Activated CD4-positive, alpha-beta T cell treated with anti-CD3 and anti-CD28 coated beads, Interleukin-2, amount 10 ng/mL, durations not matched to agents 7 days and 5 days (primary cell): ENCODE measurements at regions not wholly inside any gene's neighbourhood (a gene's known extent, or its start where the extent isn't known, plus 50 kb on each side); places are given as distances from the start of the nearest gene placed in this dataset.
"Not testable (repeated sequence)": the region's sequence is repeated elsewhere in the genome, so short reads cannot be mapped to it uniquely, and the experiment has no call there.

Experiments
- CTCF ChIA-PET: fragments of 350-600 bp; sonication (Branson Sonifier 250); formaldehyde crosslinking; loops from one replicate; lab custom pipeline; 2021; ENCODE audit warnings: antibody characterized with exemption; lab: Charles Lee
- POLR2A ChIA-PET: fragments of 350-600 bp; sonication (Branson Sonifier 250); formaldehyde crosslinking; loops from one replicate; lab custom pipeline; 2021; ENCODE audit warnings: antibody characterized with exemption; lab: Charles Lee
- DNase-seq: peaks from one replicate; pipeline ENCODE4 v3.0.0-alpha.2; 2020
- H3K27ac Mint-ChIP-seq: one replicate; pipeline ENCODE4 v1.8.0; 2021; ENCODE audit warnings: mild to moderate bottlenecking, moderate library complexity, mixed read lengths
- H3K27me3 Mint-ChIP-seq: one replicate; pipeline ENCODE4 v1.8.0; 2021; ENCODE audit warnings: mixed read lengths
- H3K36me3 Mint-ChIP-seq: one replicate; pipeline ENCODE4 v1.8.0; 2021; ENCODE audit warnings: low read depth, mixed read lengths
- H3K4me1 Mint-ChIP-seq: one replicate; pipeline ENCODE4 v1.8.0; 2021; ENCODE audit warnings: mixed read lengths
- H3K4me3 Mint-ChIP-seq: one replicate; pipeline ENCODE4 v1.8.0; 2021; ENCODE audit warnings: mild to moderate bottlenecking, moderate library complexity, mixed read lengths
- H3K9me3 Mint-ChIP-seq: one replicate; pipeline ENCODE4 v1.8.0; 2021; ENCODE audit warnings: mixed read lengths

DNA sequence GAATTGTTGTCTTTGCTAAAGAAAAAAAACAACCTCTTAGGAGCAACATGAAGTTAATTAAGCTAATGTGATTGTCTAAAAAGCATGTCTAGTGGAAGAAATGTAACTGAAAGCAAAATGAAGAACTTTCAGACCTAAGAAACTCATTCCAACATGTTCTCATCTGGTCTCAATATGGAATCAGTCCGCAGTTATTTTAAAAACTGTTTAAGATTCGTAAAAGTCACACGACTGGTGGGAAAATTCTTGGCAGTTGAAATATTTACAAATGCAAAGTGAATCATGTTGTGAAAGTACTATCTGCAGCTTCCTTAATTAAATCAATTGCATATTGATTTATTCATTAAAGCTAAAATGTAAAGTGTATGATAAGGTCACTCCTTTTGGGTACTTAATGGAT is 117.8 kb upstream of the DIAPH2 start:
- Mint-ChIP-seq H3K27me3 (no peaks in the 10 kb centered on the region), H3K36me3 (no peaks in the 10 kb centered on the region), H3K4me1 (no peaks in the 10 kb centered on the region), H3K27ac (no peak overlapping the region), H3K4me3 (no peak overlapping the region), H3K9me3 (no peaks in the 10 kb centered on the region)
- no peak for DNase-seq
- POLR2A ChIA-PET, result no interaction called here
- CTCF ChIA-PET, result no interaction called here

DNA sequence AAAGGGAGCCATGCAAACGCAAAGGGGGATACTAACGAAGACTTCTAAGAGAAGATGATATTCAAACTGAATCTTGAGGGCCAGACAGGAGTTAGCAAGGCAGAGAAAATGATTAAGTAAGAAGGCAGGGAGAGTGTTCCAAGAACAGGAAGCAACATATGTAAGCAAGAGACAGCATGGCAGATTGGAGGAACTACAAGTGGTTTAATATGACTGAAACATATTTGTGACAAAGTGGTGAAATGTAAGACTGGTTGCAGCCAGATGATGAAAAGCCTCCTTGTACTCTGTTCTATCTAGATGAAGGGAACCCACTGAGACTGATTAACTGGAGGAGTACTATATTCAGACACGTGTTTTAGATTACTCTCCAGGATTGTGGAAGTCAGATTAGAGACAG is 116.6 kb upstream of the DIAPH2 start:
- DNase-seq, result no peak
- H3K27me3 Mint-ChIP-seq, result no peaks in the 10 kb centered on the region
- H3K36me3 Mint-ChIP-seq, result no peaks in the 10 kb centered on the region
- H3K4me1 Mint-ChIP-seq, result no peaks in the 10 kb centered on the region
- no peaks in the 10 kb centered on the region for H3K9me3 Mint-ChIP-seq
- POLR2A ChIA-PET, result no interaction called here
- CTCF ChIA-PET, result no interaction called here
- H3K27ac Mint-ChIP-seq, result no peak overlapping the region
- no peak overlapping the region for H3K4me3 Mint-ChIP-seq

DNA sequence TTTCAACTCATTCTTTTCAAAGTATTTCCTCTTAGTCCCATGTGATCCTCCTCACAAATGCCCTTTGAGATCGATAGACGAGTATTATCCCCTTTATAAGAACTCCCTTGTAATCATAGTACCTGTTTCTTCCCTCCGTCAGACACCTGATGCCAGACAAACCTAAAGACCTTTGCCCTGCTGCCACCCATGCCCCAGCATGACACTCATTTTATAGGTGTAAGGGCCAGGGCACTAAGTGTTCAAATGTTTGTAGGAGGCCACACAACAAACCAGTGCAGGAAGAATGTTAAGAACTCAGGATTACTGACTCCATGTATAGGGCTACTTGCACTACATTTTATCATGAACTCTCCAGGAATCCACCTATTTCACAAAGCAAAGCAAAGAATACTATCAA is 115.6 kb upstream of the DIAPH2 start:
- ChIA-PET CTCF (no interaction called here), POLR2A (no interaction called here)
- Mint-ChIP-seq H3K9me3 (no peaks in the 10 kb centered on the region), H3K4me3 (no peak overlapping the region), H3K4me1 (no peaks in the 10 kb centered on the region), H3K27ac (no peak overlapping the region), H3K27me3 (no peaks in the 10 kb centered on the region), H3K36me3 (no peaks in the 10 kb centered on the region)
- no peak for DNase-seq

DNA sequence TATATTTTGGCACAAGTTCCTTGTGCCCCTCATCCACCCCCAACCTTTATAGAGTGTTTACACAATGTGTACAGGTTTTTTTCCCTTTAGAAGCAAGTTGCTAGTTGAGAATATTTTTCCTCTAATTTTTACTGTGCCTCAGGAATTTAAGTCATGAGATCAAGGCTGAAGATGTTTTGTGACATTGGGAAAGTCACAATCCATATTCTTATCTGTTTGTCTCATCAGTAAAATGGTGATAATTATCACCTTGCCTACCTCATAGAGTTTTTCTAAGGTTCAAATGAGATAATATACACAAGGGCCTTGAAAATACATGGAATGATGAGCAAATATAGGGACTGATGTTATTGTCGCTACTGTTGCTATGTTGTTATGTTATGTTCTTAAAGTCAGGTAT is 109.6 kb upstream of the DIAPH2 start:
- no peaks in the 10 kb centered on the region for H3K4me1 Mint-ChIP-seq
- no peak overlapping the region for H3K4me3 Mint-ChIP-seq
- H3K27me3 Mint-ChIP-seq, result no peaks in the 10 kb centered on the region
- CTCF ChIA-PET, result no interaction called here
- DNase-seq, result no peak
- H3K9me3 Mint-ChIP-seq, result no peaks in the 10 kb centered on the region
- POLR2A ChIA-PET, result no interaction called here
- no peaks in the 10 kb centered on the region for H3K36me3 Mint-ChIP-seq
- H3K27ac Mint-ChIP-seq, result no peak overlapping the region

DNA sequence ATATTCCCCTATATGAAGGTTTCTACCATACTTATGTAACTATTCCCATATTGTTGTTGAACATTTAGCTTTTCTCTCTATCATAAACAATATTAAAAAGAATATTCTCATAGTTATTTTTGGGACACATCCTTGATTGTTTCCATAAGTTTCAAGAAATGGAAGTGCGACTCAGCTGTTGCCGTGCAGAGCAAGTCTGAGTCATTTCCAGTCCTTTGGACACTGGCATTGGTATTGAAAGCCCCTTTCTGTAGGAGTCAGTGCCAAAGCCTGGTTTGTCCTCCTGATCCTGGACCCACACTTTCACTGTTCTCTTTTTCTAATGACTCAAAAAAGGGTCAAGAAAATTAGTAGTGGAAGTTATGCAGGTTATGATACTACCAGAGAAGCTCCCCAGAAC is 108.3 kb upstream of the DIAPH2 start:
- no peaks in the 10 kb centered on the region for H3K4me1 Mint-ChIP-seq
- DNase-seq, result no peak
- H3K4me3 Mint-ChIP-seq, result no peak overlapping the region
- H3K27ac Mint-ChIP-seq, result no peak overlapping the region
- H3K36me3 Mint-ChIP-seq, result no peaks in the 10 kb centered on the region
- no peaks in the 10 kb centered on the region for H3K27me3 Mint-ChIP-seq
- ChIA-PET POLR2A (no interaction called here), CTCF (no interaction called here)
- H3K9me3 Mint-ChIP-seq, result no peaks in the 10 kb centered on the region

DNA sequence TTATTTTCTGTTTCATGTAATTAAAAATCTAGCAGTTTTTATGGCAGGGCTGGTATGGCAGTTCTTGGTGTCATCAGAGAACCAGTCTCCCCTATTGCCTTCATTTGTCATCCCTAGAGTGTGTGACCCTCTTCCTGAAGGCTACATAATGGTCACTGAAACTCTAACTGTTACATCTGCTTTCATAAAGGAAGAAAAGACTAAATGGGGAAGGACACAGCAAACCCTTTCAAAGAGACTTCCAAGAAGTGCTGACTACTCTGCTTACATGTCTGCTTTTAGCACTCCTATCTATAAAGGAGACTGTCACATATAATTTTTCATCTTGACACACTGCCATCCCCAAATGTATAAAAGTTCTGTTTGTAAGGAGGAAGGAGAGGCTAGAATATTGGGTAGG is 105.9 kb upstream of the DIAPH2 start:
- Mint-ChIP-seq H3K4me1 (no peaks in the 10 kb centered on the region), H3K36me3 (no peaks in the 10 kb centered on the region), H3K27me3 (no peaks in the 10 kb centered on the region), H3K27ac (no peak overlapping the region), H3K9me3 (no peaks in the 10 kb centered on the region), H3K4me3 (no peak overlapping the region)
- CTCF ChIA-PET, result no interaction called here
- no peak for DNase-seq
- POLR2A ChIA-PET, result no interaction called here

DNA sequence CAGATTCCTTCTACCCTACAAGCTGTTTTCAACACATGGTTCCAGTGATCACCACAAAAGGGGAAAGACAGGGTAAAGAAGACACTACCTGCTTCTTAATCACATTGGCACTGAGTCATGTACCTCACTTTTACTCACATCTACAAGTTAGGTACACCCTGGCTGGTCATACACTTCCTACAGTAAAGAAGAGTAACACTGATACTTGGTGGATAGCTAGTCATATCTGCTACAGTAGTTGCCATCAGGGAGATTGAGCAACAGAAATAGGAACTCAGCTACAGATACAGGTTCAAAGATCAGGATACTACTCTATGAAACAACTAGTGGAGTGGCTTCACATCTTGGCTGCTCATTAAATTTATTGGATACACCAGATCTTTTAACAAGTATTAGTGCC is 105.4 kb upstream of the DIAPH2 start:
- no peaks in the 10 kb centered on the region for H3K36me3 Mint-ChIP-seq
- H3K9me3 Mint-ChIP-seq, result no peaks in the 10 kb centered on the region
- CTCF ChIA-PET, result no interaction called here
- no peak overlapping the region for H3K27ac Mint-ChIP-seq
- no peaks in the 10 kb centered on the region for H3K27me3 Mint-ChIP-seq
- H3K4me1 Mint-ChIP-seq, result no peaks in the 10 kb centered on the region
- no peak for DNase-seq
- H3K4me3 Mint-ChIP-seq, result no peak overlapping the region
- POLR2A ChIA-PET, result no interaction called here

DNA sequence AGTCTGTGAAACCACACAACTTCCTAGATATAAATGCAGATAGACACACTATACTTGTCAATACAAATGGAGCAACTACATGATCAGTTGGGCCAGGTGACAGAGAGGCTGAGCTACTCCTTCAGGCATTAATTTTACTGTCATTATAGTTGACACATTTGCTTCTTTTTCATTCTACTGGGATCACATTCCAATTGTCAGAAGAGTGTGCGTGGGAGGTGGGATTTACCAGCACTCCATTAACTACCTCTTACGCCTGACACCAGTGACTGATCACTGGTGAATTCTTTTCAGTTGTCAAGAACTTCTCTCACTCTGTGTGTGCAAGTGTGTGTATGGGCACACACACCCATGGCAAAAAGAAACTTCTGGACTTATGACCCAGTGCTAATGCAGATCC is 94.2 kb upstream of the DIAPH2 start:
- Mint-ChIP-seq H3K4me3 (no peak overlapping the region), H3K27ac (no peak overlapping the region), H3K9me3 (no peaks in the 10 kb centered on the region), H3K27me3 (no peaks in the 10 kb centered on the region), H3K4me1 (no peaks in the 10 kb centered on the region), H3K36me3 (no peaks in the 10 kb centered on the region)
- POLR2A ChIA-PET, result no interaction called here
- CTCF ChIA-PET, result no interaction called here
- DNase-seq, result no peak

DNA sequence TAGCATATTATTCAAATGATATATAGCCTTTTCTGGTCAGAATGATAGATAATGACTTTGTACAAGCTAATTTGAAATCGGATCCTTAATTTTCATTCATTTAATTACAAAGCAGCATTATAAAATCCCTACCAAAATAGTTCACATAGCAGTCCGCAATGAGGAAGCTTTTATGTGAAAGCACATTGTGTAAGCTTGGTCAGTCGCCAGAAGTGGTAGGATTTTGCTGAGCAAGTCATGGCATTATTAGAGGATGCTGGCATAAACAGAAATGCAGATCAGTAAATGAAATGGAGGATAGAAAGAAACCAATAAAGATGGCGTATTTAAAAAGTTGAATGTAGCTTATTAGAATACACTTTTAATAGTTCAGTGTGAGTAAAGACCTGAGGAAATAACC is 93.2 kb upstream of the DIAPH2 start:
- ChIA-PET POLR2A (no interaction called here), CTCF (no interaction called here)
- H3K9me3 Mint-ChIP-seq, result no peaks in the 10 kb centered on the region
- no peaks in the 10 kb centered on the region for H3K27me3 Mint-ChIP-seq
- no peak for DNase-seq
- no peaks in the 10 kb centered on the region for H3K36me3 Mint-ChIP-seq
- H3K27ac Mint-ChIP-seq, result no peak overlapping the region
- no peak overlapping the region for H3K4me3 Mint-ChIP-seq
- H3K4me1 Mint-ChIP-seq, result no peaks in the 10 kb centered on the region

DNA sequence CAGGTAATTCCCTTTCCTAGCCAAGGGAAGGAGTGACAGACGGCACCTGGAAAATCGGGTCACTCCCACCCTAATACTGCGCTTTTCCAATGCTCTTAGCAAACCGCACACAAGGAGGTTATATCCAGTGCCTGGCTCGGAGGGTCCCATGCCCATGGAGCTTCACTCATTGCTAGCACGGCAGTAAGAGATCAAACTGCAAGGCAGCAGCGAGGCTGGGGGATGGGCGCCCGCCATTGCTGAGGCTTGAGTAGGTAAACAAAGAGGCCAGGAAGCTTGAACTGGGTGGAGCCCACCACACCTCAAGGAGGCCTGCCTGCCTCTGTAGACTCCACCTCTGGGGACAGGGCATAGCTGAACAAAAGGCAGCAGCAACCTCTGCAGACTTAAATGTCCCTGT is 86.8 kb upstream of the DIAPH2 start:
- H3K27ac Mint-ChIP-seq, DNase-seq, H3K9me3 Mint-ChIP-seq, H3K27me3 Mint-ChIP-seq, H3K36me3 Mint-ChIP-seq, POLR2A ChIA-PET, H3K4me3 Mint-ChIP-seq, H3K4me1 Mint-ChIP-seq, CTCF ChIA-PET: not testable (repeated sequence)

DNA sequence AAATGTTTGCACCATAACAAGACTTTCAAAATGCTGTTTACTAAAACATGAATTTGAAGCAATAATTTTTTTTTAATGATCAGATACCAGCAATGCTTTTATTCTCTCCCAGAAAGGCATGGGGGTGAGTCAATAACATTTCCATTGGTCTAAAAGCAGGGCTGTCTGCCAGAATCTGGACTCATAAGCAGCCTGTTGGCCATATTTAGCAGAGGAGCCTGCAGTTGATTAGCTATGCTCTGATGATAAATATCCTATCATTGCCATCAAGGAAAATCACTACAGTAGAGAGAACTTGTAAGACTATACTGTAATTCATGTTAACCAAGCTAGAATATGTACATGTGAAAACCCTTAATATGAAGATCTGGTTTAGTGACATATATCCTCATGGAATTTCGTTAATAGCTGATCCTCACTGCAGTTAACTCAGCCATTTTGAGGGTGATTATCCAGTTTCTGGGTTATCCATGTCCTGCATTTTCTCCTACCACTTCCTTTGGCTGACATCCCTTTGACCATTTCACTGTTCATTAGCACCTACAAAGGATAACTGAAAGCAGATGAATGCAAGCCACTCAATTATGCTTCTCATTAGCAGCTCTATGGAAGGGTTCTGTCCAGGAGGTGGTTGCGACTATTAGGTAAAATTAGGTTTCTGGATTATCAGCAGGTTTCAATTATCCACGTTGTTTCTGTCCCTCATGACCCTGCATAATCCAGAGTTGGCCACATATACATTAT is 72.9 kb upstream of the DIAPH2 start:
- Mint-ChIP-seq H3K4me1 (no peaks in the 10 kb centered on the region), H3K9me3 (no peaks in the 10 kb centered on the region), H3K36me3 (no peaks in the 10 kb centered on the region), H3K27ac (no peak overlapping the region), H3K4me3 (no peak overlapping the region), H3K27me3 (no peaks in the 10 kb centered on the region)
- ChIA-PET CTCF (interaction anchor here (0.5 kb wide), 1 partner anchor 11 kb away, joined by 4 read pairs; no protein-coding TSS in a partner anchor), POLR2A (no interaction called here)
- DNase-seq, result no peak

DNA sequence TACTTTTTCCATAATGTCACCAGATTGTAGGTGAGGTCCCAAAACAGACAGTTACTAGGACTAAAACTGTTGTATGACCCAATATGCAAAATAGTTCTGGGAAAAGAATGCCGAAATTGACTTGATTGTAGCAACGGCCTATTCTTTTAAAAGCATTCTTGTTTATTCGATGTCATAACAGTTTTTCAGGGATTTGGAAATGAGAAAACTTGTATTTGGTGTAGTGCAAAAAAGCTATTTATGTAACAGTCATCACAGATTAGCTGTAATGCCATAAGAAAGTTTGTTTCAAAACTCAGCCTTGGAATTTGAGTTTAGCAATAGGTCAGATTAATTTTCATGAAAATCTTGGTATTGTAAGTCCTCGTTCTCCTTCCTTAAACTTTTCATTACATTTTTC is 69.2 kb upstream of the DIAPH2 start:
- Mint-ChIP-seq H3K9me3 (no peaks in the 10 kb centered on the region), H3K4me1 (no peaks in the 10 kb centered on the region), H3K4me3 (no peak overlapping the region), H3K27ac (no peak overlapping the region), H3K36me3 (no peaks in the 10 kb centered on the region), H3K27me3 (no peaks in the 10 kb centered on the region)
- POLR2A ChIA-PET, result no interaction called here
- CTCF ChIA-PET, result no interaction called here
- no peak for DNase-seq

DNA sequence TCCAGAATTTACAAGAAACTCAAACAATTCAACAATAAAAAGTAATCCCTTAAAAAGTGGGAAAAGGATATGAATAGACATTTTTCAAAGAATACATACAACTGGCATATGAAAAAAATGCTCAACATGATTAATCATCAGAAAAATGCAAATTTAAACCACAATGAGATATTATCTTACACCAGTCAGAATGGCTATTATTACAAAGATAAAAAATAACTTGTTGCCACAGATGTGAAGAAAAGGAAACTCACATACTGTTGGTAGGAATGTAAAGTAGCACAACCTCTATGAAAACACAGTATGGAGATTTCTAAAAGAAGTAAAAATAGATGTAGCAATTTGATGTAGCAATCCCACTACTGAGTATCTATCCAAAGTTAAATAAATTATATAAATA is 65.1 kb upstream of the DIAPH2 start:
- Mint-ChIP-seq H3K27me3 (no peaks in the 10 kb centered on the region), H3K36me3 (no peaks in the 10 kb centered on the region), H3K9me3 (no peaks in the 10 kb centered on the region), H3K4me3 (no peak overlapping the region), H3K27ac (no peak overlapping the region), H3K4me1 (no peaks in the 10 kb centered on the region)
- POLR2A ChIA-PET, result no interaction called here
- no peak for DNase-seq
- CTCF ChIA-PET, result no interaction called here

DNA sequence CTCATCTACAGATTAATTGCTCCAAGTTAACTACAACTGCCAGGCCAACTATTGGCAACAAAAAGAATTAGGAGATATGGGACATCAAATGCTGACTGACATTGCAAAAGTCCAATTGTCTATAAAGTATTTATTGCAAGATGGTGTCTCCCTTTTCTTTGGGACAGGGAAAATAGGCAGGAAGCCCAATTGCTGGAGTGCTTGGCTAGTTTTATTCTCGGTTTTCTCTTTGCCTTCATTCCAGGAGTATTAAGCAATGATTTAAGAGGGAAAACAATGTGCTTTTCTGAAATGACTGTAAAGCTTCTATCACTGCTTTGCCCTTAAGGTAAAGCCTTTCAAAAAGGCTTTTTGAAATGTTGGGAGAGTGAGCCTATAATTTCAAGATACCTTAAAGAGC is 62.8 kb upstream of the DIAPH2 start:
- Mint-ChIP-seq H3K4me1 (no peaks in the 10 kb centered on the region), H3K27ac (no peak overlapping the region), H3K36me3 (no peaks in the 10 kb centered on the region), H3K9me3 (no peaks in the 10 kb centered on the region), H3K27me3 (no peaks in the 10 kb centered on the region), H3K4me3 (no peak overlapping the region)
- no peak for DNase-seq
- ChIA-PET CTCF (no interaction called here), POLR2A (no interaction called here)
